ENCODE measurements at regions not wholly inside any gene's neighbourhood (a gene's known extent, or its start where the extent isn't known, plus 50 kb on each side); places are given as distances from the start of the nearest gene placed in this dataset.
"Not testable (repeated sequence)": the region's sequence is repeated elsewhere in the genome, so short reads cannot be mapped to it uniquely, and the experiment has no call there.

- no peak for DNase-seq
These were observed 186.3 kb upstream of the TUSC1 start for GRCh38 chr9:25864509-25864908.

GRCh38 chr9:25861421-25861820, 183.2 kb upstream of the TUSC1 start:
- peak; percentile 71 for DNase-seq

DNA sequence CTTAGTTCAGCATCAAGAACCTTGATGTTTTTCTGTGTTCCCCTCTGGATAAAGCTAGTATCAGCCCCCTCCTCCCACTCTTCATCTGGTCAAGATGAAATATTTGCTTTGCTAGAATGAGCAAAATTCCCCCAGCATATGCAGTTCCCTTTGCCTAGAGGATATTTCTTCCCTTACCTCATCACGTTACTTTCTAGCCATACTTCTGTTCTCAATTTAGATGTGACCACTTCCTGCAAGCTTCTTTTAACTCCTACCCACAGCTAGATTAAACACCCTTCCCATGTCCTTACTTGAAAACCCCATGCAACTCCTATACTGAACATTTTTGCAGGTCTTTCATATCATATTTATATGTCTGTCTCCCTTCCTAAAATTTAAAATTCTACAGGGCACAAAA, 178.9 kb upstream of the TUSC1 start:
- DNase-seq = no peak

GRCh38 chr9:25850803-25851202, 172.6 kb upstream of the TUSC1 start:
- DNase-seq = no peak

GRCh38 chr9:25845867-25846266, 167.6 kb upstream of the TUSC1 start:
- no peak for DNase-seq

DNA sequence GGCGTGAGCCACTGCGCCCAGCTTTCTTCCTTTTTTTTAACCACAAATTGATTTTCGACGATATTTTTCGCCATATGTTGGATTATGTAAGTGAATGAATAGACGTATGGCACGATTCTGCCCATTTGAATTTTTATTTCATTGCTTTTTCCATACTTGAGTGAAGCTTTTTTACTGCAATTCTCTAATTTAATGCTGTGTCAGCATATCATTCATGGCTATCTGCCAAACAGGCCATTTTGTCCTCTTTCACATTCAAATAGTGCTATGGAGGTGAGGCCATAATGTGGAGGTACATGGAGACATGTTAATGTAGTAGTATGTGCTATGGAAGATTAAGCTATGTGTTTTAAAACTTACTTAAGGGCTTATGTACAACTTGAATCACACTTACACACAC, 152.1 kb upstream of the TUSC1 start:
- no peak for DNase-seq

DNA sequence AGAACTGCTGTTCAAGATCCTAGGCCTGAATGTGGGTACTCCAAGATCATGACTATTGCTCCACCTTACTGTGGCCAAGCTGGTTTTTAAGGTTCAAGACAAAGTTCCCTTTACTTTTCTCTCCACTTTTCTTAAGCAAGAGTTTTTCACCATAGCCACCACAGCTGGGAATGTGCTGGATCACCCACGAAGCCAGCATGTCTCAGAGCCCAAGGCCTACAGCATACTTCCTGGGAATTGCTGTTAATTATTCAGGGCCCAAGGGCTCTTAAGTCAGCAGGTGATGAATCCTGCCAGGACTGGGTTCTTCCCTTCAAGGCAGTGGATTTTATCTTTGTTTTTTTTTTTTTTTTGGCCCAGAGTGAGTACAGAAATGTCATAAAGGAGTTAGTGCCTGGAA, 149.4 kb upstream of the TUSC1 start:
- DNase-seq = no peak

DNA sequence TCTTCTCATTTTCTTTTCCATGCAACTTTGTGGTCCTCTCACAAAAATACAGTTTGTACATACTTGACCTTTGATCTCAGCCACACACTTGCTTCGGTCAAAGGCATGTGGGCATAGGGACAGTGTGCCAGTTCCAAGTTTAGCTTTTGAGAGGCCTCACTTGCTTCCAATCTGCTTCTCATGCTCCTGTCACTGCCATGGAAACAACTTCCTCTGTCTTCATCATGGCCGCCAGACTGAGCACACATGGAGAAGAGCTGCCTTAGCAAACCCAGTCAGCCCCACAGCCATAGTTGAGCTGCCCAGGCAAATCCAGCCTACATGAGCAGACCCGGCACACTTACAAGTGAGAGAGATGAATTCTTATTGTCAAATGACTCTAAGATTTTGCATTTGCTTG, 138.2 kb upstream of the TUSC1 start:
- DNase-seq = no peak

GRCh38 chr9:25814023-25814422, 135.8 kb upstream of the TUSC1 start:
- DNase-seq = no peak

DNA sequence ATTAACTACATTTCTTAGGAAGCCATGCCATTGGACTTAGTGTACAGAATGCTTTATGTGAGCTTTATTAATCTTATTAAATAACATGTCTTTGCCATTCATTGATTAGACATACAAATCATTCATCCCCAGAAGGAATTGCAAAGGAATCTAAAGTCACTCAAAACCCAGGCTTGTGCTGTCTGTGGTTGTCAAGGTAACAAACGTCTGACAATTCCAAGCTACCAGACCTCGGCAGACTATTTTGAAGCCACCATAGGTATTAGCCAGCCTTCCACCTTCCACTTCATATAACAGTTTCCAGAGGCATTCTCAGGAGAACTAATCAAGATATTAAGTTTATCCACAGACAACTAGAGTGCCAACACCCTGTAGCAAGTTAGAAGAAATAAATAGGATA, 135.2 kb upstream of the TUSC1 start:
- no peak for DNase-seq

GRCh38 chr9:25808554-25808953, 130.3 kb upstream of the TUSC1 start:
- no peak for DNase-seq

DNA sequence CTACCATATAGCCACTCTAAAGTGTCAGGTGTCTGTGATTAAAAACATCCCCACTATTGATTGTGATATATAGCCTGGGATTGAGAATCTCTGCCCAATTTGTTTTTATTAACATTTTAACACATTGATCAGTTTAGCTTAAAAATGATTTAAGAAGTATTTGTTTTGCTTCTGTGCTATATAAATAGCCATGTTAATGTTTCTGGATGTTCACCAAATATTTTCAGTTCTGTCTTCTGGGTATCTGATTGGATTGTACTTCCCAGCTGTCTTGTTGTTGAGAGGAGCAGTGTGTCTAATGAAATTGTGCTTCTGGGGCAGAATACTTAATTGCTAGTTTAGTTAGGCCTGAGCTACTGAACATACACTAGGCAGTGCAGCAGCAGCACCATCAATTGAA, 126.6 kb upstream of the TUSC1 start:
- no peak for DNase-seq

- not testable (repeated sequence) for DNase-seq
These were observed 123.7 kb upstream of the TUSC1 start for GRCh38 chr9:25801989-25802388.

DNA sequence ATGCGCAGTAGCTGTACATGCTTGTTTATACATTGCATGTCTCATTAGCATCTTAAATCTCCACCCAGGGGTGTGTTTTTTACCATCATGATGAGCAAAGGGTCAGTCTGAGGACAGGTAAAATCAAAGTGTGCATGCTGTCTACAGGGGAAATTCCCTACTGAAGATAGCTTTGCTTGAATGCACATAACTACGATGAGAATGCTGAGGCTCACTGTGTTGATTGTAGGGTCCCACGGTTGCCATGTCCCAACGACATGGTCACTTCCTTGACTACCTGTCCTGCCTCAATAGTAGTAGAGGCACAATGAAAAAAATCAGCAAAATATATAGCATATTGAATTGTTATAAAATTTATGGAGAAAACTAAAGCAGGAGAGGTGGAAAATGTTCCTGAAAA, 95.6 kb upstream of the TUSC1 start:
- DNase-seq = no peak

GRCh38 chr9:25755951-25756350, 77.7 kb upstream of the TUSC1 start:
- peak; percentile 2 for DNase-seq

- DNase-seq = no peak
These were observed 74.2 kb upstream of the TUSC1 start for GRCh38 chr9:25752398-25752797.

DNA sequence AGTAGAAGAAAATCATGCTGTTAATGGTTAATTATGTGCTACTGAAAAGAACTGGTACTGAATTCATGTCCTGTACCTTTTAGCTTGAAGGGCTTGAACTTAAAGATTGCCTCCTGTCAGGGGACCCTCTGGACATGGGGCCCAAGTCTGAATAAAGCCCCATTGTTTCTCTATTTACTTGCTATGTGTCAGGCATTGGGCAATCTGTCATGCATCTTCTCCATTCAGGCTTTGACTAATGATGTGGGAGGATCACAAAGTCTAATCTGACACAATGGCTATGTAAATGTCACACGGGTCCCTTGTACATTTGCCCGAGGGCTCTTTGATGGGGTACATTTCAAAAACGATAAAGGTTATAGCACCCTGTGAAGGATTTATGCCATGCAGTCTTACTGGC, 64.0 kb upstream of the TUSC1 start:
- no peak for DNase-seq

DNA sequence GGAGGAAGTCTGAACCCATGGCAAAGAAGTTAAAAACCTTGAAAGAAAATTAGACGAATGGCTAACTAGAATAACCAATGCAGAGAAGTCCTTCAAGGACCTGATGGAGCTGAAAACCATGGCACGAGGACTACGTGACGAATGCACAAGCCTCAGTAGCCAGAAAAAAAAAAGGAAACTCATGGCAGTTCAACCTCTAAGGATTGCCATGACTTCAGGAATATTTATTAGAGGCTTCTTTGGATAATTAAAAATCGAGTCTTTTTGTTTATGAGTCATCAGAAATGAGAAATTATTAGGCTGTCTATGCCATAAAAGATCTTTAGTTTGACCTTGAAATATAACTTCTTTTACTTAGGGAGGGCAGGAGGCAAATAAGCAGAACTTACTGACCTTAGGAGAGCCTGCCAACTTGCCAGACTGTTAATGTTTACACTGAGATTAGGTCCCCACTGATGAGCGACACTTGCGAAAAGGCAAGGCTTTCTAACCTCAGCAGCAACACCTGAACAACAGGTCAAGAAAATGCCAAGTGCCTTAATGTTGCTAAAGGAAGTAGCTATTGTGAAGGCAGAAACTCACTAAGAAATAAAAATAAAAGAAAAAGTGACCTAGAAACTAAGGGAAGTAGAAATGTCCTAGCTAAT, 55.2 kb upstream of the TUSC1 start:
- DNase-seq = no peak

GRCh38 chr9:25731895-25732794, 53.9 kb upstream of the TUSC1 start:
- DNase-seq = not testable (repeated sequence)

All from skin of body (tissue), 1 donor.